Endothelial cell of hepatic sinusoid (primary cell): ENCODE measurements at regions not wholly inside any gene's neighbourhood (a gene's known extent, or its start where the extent isn't known, plus 50 kb on each side); places are given as distances from the start of the nearest gene placed in this dataset.
"Not testable (repeated sequence)": the region's sequence is repeated elsewhere in the genome, so short reads cannot be mapped to it uniquely, and the experiment has no call there.

ENCODE experiments used
- in situ Hi-C: cut with HindIII; loops from 2 replicates; pipeline ENCODE4 v1.10.0; 2017; ENCODE audit warnings: low sequenced_read_pairs

GRCh38 chr3:106070187-106070586 lies 201.4 kb upstream of the CBLB start:
- in situ Hi-C loops = no loop called here

GRCh38 chr3:106071306-106071705 lies 202.5 kb upstream of the CBLB start:
- in situ Hi-C loops = no loop called here

GRCh38 chr3:106072596-106072995 lies 203.8 kb upstream of the CBLB start:
- in situ Hi-C loops = not testable (repeated sequence)

- in situ Hi-C loops = not testable (repeated sequence)
Observed at GRCh38 chr3:106073806-106074205, 205.0 kb upstream of the CBLB start.

- in situ Hi-C loops = not testable (repeated sequence)
Observed at GRCh38 chr3:106075731-106076130, 206.9 kb upstream of the CBLB start.

GRCh38 chr3:106078635-106079034 lies 209.8 kb upstream of the CBLB start:
- in situ Hi-C loops = no loop called here

GRCh38 chr3:106082616-106083015 lies 213.8 kb upstream of the CBLB start:
- in situ Hi-C loops = no loop called here

- in situ Hi-C loops = no loop called here
Observed at GRCh38 chr3:106083207-106083606, 214.4 kb upstream of the CBLB start.

- in situ Hi-C loops = no loop called here
Observed at GRCh38 chr3:106083854-106084253, 215.0 kb upstream of the CBLB start.

GRCh38 chr3:106086038-106086437 lies 217.2 kb upstream of the CBLB start:
- in situ Hi-C loops = no loop called here

GRCh38 chr3:106086636-106087035 lies 217.8 kb upstream of the CBLB start:
- in situ Hi-C loops = no loop called here

GRCh38 chr3:106088304-106088703 lies 219.5 kb upstream of the CBLB start:
- in situ Hi-C loops = no loop called here

GRCh38 chr3:106088899-106089298 lies 220.1 kb upstream of the CBLB start:
- in situ Hi-C loops = no loop called here

GRCh38 chr3:106089806-106090205 lies 221.0 kb upstream of the CBLB start:
- in situ Hi-C loops = no loop called here

- in situ Hi-C loops = no loop called here
Observed at GRCh38 chr3:106092792-106093191, 224.0 kb upstream of the CBLB start.

- in situ Hi-C loops = no loop called here
Observed at GRCh38 chr3:106093616-106094015, 224.8 kb upstream of the CBLB start.

GRCh38 chr3:106097817-106098435 lies 229.1 kb upstream of the CBLB start:
- in situ Hi-C loops = no loop called here

- in situ Hi-C loops = no loop called here
Observed at GRCh38 chr3:106103383-106103782, 234.6 kb upstream of the CBLB start.

- in situ Hi-C loops = no loop called here
Observed at GRCh38 chr3:106104078-106104477, 235.3 kb upstream of the CBLB start.

- in situ Hi-C loops = no loop called here
Observed at GRCh38 chr3:106108925-106109324, 240.1 kb upstream of the CBLB start.

- in situ Hi-C loops = not testable (repeated sequence)
Observed at GRCh38 chr3:106112561-106112960, 243.7 kb upstream of the CBLB start.

GRCh38 chr3:106113747-106114146 lies 244.9 kb upstream of the CBLB start:
- in situ Hi-C loops = no loop called here

GRCh38 chr3:106114220-106114619 lies 245.4 kb upstream of the CBLB start:
- in situ Hi-C loops = no loop called here
